LNCaP clone FGC (cell line): ENCODE measurements at regions not wholly inside any gene's neighbourhood (a gene's known extent, or its start where the extent isn't known, plus 50 kb on each side); places are given as distances from the start of the nearest gene placed in this dataset.
"Not testable (repeated sequence)": the region's sequence is repeated elsewhere in the genome, so short reads cannot be mapped to it uniquely, and the experiment has no call there.

Source experiments
- DNase-seq: peaks from one replicate; pipeline ENCODE4 v3.0.0-alpha.2; 2011; ENCODE audit warnings: low read depth
- H3K4me3 ChIP-seq: 2 replicates; pipeline ENCODE4 v1.5.1; 2011; ENCODE audit warnings: mild to moderate bottlenecking, low read depth, low read length, control low read depth
- TF ChIP-seq, protein P1 (sequence below): IDR thresholded peaks from 2 replicates; pipeline ENCODE4 v1.5.1; 2012; ENCODE audit warnings: mild to moderate bottlenecking; ENCODE audit not compliant: control insufficient read depth, insufficient read depth; ENCODE audit errors: extremely low read depth

DNA sequence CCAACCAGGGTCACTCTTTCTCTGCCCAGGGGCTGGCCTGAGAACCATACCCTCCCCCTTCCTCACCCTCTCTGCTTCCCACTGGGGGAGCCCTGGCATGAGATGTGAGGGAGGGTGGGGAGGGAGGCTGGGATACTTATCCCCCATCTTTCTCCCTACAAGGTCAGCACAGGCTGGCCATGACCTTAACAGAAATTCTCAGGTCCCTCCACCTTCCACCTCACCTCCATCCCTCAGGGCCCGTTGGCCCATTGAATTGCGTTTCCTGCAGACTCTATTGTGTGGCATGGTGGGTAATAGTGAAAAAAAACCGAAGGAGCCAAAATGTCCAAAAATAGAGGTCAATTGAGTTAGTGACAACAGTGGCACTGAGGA is 159.5 kb downstream of the OR4M2 start:
- no peak for DNase-seq
- no peak overlapping the region for H3K4me3 ChIP-seq
- TF ChIP-seq, protein P1, sequence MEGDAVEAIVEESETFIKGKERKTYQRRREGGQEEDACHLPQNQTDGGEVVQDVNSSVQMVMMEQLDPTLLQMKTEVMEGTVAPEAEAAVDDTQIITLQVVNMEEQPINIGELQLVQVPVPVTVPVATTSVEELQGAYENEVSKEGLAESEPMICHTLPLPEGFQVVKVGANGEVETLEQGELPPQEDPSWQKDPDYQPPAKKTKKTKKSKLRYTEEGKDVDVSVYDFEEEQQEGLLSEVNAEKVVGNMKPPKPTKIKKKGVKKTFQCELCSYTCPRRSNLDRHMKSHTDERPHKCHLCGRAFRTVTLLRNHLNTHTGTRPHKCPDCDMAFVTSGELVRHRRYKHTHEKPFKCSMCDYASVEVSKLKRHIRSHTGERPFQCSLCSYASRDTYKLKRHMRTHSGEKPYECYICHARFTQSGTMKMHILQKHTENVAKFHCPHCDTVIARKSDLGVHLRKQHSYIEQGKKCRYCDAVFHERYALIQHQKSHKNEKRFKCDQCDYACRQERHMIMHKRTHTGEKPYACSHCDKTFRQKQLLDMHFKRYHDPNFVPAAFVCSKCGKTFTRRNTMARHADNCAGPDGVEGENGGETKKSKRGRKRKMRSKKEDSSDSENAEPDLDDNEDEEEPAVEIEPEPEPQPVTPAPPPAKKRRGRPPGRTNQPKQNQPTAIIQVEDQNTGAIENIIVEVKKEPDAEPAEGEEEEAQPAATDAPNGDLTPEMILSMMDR, result no peak

DNA sequence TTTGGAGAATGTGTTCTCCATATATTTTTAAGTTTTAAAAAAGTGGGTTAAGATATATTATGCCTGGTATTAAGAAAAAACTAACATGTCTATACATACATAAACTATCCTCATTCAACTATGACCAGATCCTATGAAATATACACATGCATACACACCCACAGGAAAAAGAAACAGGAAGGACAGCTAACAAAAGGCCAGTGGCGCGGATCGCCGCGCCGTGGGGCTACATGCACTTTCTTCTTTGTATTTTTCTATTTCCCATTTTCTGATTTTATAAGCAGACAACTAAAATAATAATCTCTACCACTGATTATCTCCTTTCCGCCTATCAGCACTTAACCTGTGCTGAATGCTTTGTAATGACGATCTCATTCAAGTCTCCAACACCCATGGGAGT is 160.1 kb downstream of the OR4M2 start:
- no peak for DNase-seq
- TF ChIP-seq, protein P1, result no peak
- no peak overlapping the region for H3K4me3 ChIP-seq

DNA sequence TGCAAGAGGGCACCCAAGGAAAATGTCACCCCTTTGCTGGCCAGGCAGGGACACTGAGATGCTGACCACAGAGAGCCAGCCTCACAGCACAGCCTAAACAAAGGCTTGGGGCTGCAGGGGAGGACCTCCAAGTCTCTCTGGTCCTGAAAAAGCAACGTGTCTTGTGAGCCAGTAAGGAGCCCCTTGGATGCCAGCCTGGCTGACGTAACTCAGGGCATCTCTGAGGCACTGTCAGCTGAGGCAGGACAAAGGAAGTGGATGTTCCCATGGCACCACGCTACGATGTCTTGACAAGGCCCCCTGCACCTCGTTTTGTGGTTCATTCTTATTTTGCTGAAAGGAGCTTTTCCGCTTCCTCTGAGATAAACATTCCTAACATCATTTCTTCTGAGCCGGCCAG is 160.7 kb downstream of the OR4M2 start:
- TF ChIP-seq, protein P1, result no peak
- no peak overlapping the region for H3K4me3 ChIP-seq
- no peak for DNase-seq

DNA sequence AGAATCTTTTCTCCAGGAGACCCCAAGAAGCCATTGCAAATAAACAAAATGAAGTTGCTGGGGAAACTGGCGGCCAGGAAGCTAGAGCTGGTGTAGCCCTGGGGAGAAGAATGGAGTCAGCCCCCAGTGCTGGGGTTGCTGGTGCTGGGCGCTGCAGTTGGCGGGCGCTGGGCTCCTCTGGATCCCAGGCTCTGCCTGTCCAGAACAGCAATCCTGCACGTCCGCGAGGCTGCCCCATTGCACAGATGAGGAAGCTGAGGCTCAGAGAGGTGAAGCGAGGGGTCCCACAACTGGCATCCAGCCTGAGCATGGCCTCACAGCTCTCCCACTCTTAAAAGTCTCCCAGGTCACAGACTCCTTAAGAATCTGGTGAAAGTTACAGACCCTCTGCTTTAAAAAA is 161.1 kb downstream of the OR4M2 start:
- TF ChIP-seq, protein P1, result no peak
- no peak for DNase-seq

DNA sequence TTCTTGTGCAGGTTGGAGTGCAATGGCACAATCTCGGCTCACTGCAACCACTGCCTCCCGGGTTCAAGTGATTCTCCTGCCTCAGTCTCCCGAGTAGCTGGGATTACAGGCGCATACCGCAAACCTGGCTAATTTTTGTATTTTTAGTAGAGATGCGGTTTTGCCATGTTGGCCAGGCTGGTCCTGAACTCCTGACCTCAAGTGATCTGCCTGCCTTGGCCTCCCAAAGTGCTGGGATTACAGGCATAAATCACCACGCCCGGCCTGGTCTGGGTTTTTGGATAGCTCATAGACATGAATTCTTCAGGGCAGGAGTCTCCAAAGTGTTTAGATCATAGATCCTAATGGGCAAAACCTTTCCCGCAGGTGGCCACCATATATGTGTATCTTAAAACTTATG is 162.0 kb downstream of the OR4M2 start:
- DNase-seq, H3K4me3 ChIP-seq: not testable (repeated sequence)

More for the DNA sequence above, 161.1 kb downstream of the OR4M2 start:
- H3K4me3 ChIP-seq, result no peak overlapping the region

DNA sequence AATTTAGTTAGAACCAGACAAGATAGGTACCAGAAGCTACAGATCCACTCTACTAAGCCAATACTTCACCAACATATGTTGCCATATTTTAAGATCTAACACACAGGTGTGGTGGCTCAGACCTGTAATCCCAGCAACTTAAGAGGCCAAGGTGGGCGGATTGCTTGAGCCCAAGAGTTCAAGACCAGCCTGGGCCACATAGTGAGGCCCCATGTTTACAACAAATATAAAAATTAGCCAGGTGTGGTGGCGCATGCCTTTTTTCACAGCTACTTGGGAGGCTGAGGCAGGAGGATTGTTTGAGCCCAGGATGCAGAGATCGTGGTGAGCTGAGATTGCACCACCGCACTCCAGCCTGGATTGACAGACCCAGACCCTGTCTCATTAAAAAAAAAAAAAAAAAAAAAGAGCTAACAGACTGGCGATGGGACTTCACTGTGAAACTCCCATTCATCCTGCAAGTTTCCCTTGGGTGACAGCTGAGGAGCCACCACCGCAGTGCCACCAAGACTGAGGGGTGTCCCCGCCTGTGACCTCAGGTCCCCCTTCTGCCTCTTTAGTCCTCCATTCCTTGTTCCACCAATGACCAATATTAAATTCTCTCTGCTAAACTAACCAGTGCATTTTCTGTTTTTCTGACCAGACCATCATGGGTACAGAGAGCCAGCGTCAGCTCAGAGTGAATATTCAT is 163.3 kb downstream of the OR4M2 start:
- TF ChIP-seq, protein P1, result no peak
- no peak for DNase-seq
- no peak overlapping the region for H3K4me3 ChIP-seq

DNA sequence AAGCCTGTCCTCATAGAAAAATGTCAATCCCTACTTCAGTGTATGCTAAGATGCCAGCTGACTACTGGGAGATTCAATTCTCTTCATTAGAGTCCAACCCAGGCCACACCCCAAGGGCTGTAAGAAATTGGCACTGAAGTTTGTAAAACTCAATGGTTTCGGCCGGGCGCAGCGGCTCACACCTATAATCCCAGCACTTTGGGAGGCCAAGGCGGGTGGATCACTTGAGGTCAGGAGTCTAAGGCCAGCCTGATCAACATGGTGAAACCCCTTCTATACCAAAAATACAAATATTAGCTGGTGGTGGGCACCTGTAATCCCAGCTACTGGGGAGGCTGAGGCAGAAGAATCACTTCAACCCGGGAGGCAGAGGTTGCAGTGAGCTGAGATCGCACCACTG is 169.2 kb downstream of the OR4M2 start:
- DNase-seq, H3K4me3 ChIP-seq: not testable (repeated sequence)

DNA sequence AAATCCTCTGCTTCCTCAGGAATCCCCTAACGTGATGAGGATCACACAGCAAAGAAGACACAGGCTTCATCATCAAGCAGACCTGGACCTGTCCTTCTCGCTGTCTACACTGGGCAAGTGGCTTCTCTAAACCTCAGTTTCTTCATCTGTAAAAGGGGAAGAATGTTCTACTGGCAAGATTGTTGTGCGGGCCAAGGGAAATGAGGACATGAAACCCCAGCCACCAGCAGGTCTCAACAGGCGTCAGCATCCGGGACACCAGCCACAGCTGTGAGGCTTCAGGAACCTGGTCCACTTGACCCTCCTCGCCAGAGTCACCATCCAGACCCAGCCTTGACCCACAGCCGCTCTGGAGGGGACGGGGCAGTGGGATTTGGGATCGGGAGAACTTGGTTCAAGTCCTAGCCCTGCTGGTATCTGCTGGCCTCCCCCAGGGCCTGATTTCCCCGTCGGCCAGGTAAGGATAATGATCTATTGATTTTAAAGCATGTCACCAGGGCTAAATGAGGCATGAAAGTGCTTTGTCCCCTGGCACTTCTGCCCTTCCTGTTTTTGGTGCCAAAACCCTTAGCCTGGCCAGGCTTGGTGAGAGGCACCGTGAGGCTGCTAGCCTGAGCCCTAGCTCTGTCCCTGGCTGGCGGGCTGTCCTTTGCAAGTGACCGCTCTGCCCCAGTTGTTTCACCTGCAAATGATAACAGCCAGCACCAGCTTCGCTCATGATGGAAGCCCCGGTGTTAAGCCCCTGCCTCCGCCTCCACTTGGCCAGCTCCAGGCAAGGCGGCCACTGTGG is 170.4 kb downstream of the OR4M2 start:
- H3K4me3 ChIP-seq, DNase-seq: not testable (repeated sequence)
